Right lobe of liver (tissue), 4 donors: ENCODE measurements at regions not wholly inside any gene's neighbourhood (a gene's known extent, or its start where the extent isn't known, plus 50 kb on each side); places are given as distances from the start of the nearest gene placed in this dataset.

Source experiments
- POLR2A ChIP-seq: fragments of 450-650 bp; IDR thresholded peaks from one replicate; pipeline ENCODE4 v1.6.1; 2017; ENCODE audit warnings: antibody characterized with exemption, mild to moderate bottlenecking
- TF ChIP-seq, protein P1 (sequence below), 4 donors: fragments of 200-600 bp in 3 of 4; fragments of 450-650 bp in 1 of 4; IDR thresholded peaks; one replicate each; pipeline versions ENCODE4 v1.5.1 to v1.8.0; 2016 to 2022; ENCODE audit warnings: antibody characterized with exemption in 4 of 4, mild to moderate bottlenecking in 2 of 4
- donor health status: DM: no; HTN: no; CAD: no.
- donor health status: DM: no; HTN: no; CAD: no.
- donor health status: DM: no; HTN: yes; CAD: no.

DNA sequence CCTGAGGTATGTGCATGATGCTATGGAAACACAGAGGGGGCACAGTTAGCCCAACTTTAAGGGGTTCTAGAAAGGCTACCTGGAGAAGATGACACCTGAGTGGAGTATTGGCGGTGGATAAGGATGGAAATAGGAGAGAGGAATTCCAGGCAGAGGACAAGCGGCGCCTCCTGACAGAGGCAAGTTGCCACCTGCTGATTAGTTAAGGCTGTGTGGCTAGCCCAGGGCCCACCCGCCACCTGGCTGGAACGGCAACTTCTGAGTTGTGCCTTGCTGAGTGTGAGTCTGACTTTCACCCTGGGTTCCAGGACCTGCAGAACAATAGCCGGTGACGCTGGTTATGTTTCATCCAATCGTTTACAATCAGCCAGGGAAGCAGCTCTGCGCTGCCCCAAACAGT, 126.9 kb upstream of the LMO4 start:
- TF ChIP-seq, protein P1, sequence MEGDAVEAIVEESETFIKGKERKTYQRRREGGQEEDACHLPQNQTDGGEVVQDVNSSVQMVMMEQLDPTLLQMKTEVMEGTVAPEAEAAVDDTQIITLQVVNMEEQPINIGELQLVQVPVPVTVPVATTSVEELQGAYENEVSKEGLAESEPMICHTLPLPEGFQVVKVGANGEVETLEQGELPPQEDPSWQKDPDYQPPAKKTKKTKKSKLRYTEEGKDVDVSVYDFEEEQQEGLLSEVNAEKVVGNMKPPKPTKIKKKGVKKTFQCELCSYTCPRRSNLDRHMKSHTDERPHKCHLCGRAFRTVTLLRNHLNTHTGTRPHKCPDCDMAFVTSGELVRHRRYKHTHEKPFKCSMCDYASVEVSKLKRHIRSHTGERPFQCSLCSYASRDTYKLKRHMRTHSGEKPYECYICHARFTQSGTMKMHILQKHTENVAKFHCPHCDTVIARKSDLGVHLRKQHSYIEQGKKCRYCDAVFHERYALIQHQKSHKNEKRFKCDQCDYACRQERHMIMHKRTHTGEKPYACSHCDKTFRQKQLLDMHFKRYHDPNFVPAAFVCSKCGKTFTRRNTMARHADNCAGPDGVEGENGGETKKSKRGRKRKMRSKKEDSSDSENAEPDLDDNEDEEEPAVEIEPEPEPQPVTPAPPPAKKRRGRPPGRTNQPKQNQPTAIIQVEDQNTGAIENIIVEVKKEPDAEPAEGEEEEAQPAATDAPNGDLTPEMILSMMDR (IDR thresholded peaks at IDR 0.05), result no peak
- no peak for TF ChIP-seq POLR2A
